Panc1 (cell line): ENCODE measurements at regions not wholly inside any gene's neighbourhood (a gene's known extent, or its start where the extent isn't known, plus 50 kb on each side); places are given as distances from the start of the nearest gene placed in this dataset.

Experiments
- ATAC-seq: fragments of 200-7000 bp; cut with Tn5 transposase; 2 replicates; pipeline ENCODE4 v1.9.1; 2020; ENCODE audit warnings: mild to moderate bottlenecking, moderate library complexity
- BruUV-seq: library from RNA; stranded (reverse); fragments of 400-500 nt; replicated peaks from 2 replicates; lab custom pipeline; 2021; lab: Mats Ljungman, UMichigan
- CTCF ChIA-PET: fragments of 300-600 bp; sonication (Branson Sonifier 250); formaldehyde crosslinking; loops from one replicate; lab custom pipeline; 2022; ENCODE audit warnings: antibody characterized with exemption; lab: Charles Lee
- POLR2A ChIA-PET: fragments of 300-600 bp; sonication (Branson Sonifier 250); formaldehyde crosslinking; loops from one replicate; lab custom pipeline; 2022; ENCODE audit warnings: antibody characterized with exemption; lab: Charles Lee
- DNase-seq: peaks from one replicate; pipeline ENCODE4 v3.0.0-alpha.2; 2010; ENCODE audit warnings: low read depth, low spot score
- H3K27ac ChIP-seq: 2 replicates; pipeline ENCODE4 v1.5.1; 2011; ENCODE audit warnings: mild to moderate bottlenecking, low read length, inconsistent platforms
- H3K27me3 ChIP-seq: fragments of 200-500 bp; sonication (Bioruptor generic); 2 replicates; pipeline ENCODE4 v1.6.0; 2014; ENCODE audit warnings: low read length, inconsistent platforms; ENCODE audit not compliant: control insufficient read depth, insufficient read depth
- H3K36me3 ChIP-seq: fragments of 200-500 bp; sonication (Bioruptor generic); 2 replicates; pipeline ENCODE4 v1.5.1; 2014; ENCODE audit warnings: inconsistent platforms, mild to moderate bottlenecking, low read length, moderate library complexity; ENCODE audit not compliant: control insufficient read depth, insufficient read depth
- H3K4me1 ChIP-seq: 2 replicates; pipeline ENCODE4 v1.5.1; 2011; ENCODE audit warnings: inconsistent platforms, mild to moderate bottlenecking, low read length, moderate library complexity; ENCODE audit not compliant: control insufficient read depth, insufficient read depth
- H3K4me3 ChIP-seq, 2 experiments: 2 replicates each; pipeline ENCODE4 v1.5.1; 2011 to 2012; ENCODE audit warnings: low read depth in 2 of 2, low read length in 2 of 2, mild to moderate bottlenecking in 2 of 2, inconsistent platforms in 1 of 2, moderate library complexity in 1 of 2
- H3K9me3 ChIP-seq: fragments of 200-500 bp; sonication (Bioruptor generic); 2 replicates; pipeline ENCODE4 v1.5.1; 2014; ENCODE audit warnings: low read depth, mild to moderate bottlenecking, inconsistent platforms, low read length, moderate library complexity; ENCODE audit not compliant: control insufficient read depth, insufficient read depth
- CTCF ChIP-seq: fragments of 450-650 bp; IDR thresholded peaks from 2 replicates; pipeline ENCODE4 v1.5.1; 2017; ENCODE audit warnings: mild to moderate bottlenecking
- POLR2AphosphoS5 ChIP-seq: IDR thresholded peaks from 2 replicates; pipeline ENCODE4 v1.6.1; 2012; ENCODE audit warnings: mild to moderate bottlenecking, low read depth, low read length, moderate library complexity
- REST ChIP-seq, 2 experiments: IDR thresholded peaks; 2 replicates each; pipeline ENCODE4 v1.6.1; 2011 to 2012; ENCODE audit warnings: low read depth in 2 of 2, control low read depth in 1 of 2, low read length in 1 of 2, mild to moderate bottlenecking in 1 of 2, moderate library complexity in 1 of 2; ENCODE audit not compliant: insufficient read depth in 1 of 2
- SIN3A ChIP-seq: IDR thresholded peaks from 2 replicates; pipeline ENCODE4 v1.6.1; 2012; ENCODE audit warnings: low read depth, mild to moderate bottlenecking, low read length, moderate library complexity, borderline replicate concordance; ENCODE audit not compliant: insufficient read depth
- TCF7L2 ChIP-seq: IDR thresholded peaks from 2 replicates; pipeline ENCODE4 v1.6.1; 2011; ENCODE audit warnings: mild to moderate bottlenecking, low read depth, low read length, inconsistent platforms
- in situ Hi-C: cut with HindIII; loops from 2 replicates; pipeline ENCODE4 v1.10.0; 2016; ENCODE audit warnings: low sequenced_read_pairs, low pct_unique_long_range_greater_than_20kb
- intact Hi-C: fragments of 100-400 bp; cut with micrococcal nuclease; formaldehyde crosslinking; loops from one replicate; pipeline ENCODE4 v1.10.0; 2022; ENCODE audit not compliant: unreplicated experiment

- no peak for TF ChIP-seq REST (IDR thresholded peaks at IDR 0.05; ENCODE audit: insufficient read depth in 1 of 2, low read depth in 2 of 2, low read length in 1 of 2)
- TF ChIP-seq TCF7L2: no peak
- no peak for TF ChIP-seq POLR2AphosphoS5
- no peak for TF ChIP-seq SIN3A
- TF ChIP-seq CTCF: no peak
- H3K27me3 ChIP-seq: no peaks in the 10 kb centered on the region
- no peaks in the 10 kb centered on the region for H3K9me3 ChIP-seq
- DNase-seq (no peak), ATAC-seq (no peak)
- intact Hi-C loops: no loop called here
- ChIA-PET CTCF (interaction anchor here (0.6 kb wide), 2 partner anchors 15 to 435 kb away, joined by 3 to 5 read pairs; no protein-coding TSS in a partner anchor), POLR2A (no interaction called here)
- in situ Hi-C loops: no loop called here
- H3K4me1 ChIP-seq: peaks cover 4% of the 10 kb centered on the region
- BruUV-seq: no TSS peak
- H3K27ac ChIP-seq: no peak overlapping the region
- H3K36me3 ChIP-seq: no peaks in the 10 kb centered on the region
- H3K4me3 ChIP-seq: no peak overlapping the region
Measured at GRCh38 chr13:27347211-27347772, 76.7 kb downstream of the RASL11A start.

- no peak overlapping the region for H3K27ac ChIP-seq
- BruUV-seq: no TSS peak
- H3K4me1 ChIP-seq: peaks cover 8% of the 10 kb centered on the region
- DNase-seq (no peak), ATAC-seq (no peak)
- TF ChIP-seq POLR2AphosphoS5: no peak
- TF ChIP-seq SIN3A: no peak
- no peak for TF ChIP-seq CTCF
- TF ChIP-seq REST (IDR thresholded peaks at IDR 0.05; ENCODE audit: insufficient read depth in 1 of 2, low read depth in 2 of 2, low read length in 1 of 2): no peak
- no peak for TF ChIP-seq TCF7L2
- intact Hi-C loops: no loop called here
- in situ Hi-C loops: no loop called here
- no peaks in the 10 kb centered on the region for H3K36me3 ChIP-seq
- POLR2A ChIA-PET: interaction anchor here (0.6 kb wide), 1 partner anchor 45 kb away, joined by 5 read pairs; no protein-coding TSS in a partner anchor
- CTCF ChIA-PET: interaction anchor here (0.6 to 0.8 kb wide), 2 partner anchors 9 to 10 kb away, joined by 3 to 5 read pairs; no protein-coding TSS in a partner anchor
- H3K27me3 ChIP-seq: no peaks in the 10 kb centered on the region
- H3K9me3 ChIP-seq: no peaks in the 10 kb centered on the region
- H3K4me3 ChIP-seq: no peak overlapping the region
Measured at GRCh38 chr13:27348461-27348860, 76.0 kb upstream of the GTF3A start.
